ENCODE measurements at regions not wholly inside any gene's neighbourhood (a gene's known extent, or its start where the extent isn't known, plus 50 kb on each side); places are given as distances from the start of the nearest gene placed in this dataset.

DNA sequence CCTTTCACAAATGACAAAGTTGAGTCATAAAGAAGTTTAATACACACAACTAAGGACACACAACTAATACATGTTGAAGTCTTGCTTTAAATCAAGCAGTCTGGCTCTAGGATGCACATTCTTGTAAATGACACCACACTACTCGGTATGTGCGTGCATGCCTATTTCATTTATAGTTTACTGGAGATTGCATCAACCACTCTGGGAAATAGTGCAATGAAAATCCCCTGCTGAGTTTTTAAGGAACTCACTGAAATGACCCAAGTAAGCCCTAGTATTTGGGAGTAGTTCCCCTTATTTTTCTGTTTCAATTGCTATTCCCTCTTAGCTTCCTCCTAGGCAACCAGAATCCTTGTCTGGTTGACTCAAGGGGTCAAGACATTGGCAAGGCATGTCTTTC is 160.2 kb upstream of the LARGE1 start:
- H3K4me1 ChIP-seq (ENCODE audit: insufficient read depth, low read length): no peaks in the 10 kb centered on the region
- BruUV-seq (replicated peaks): no TSS peak

More for the DNA sequence above, 160.2 kb upstream of the LARGE1 start:
- ATAC-seq (no peak), FAIRE-seq (no peak), DNase-seq (ENCODE audit: low spot score) (no peak)
- no peak overlapping the region for H3K27ac ChIP-seq (ENCODE audit: extremely low read length, insufficient read depth, low read length)
- in situ Hi-C loops (cut with HindIII; ENCODE audit: extremely low pct_ligation_motif_present, low pct_unique_long_range_greater_than_20kb) (no loop called here), intact Hi-C loops (cut with micrococcal nuclease; ENCODE audit: unreplicated experiment) (no loop called here)
- TF ChIP-seq ZNF747 (CRISPR knock-in tag; IDR thresholded peaks at IDR 0.05; ENCODE audit: borderline replicate concordance) (no peak), TBL1XR1 (IDR thresholded peaks at IDR 0.05; ENCODE audit: borderline replicate concordance, low read length, partially characterized antibody) (no peak), KAT2B (IDR thresholded peaks at IDR 0.05; ENCODE audit: borderline replicate concordance, low read depth, low read length) (no peak), POGZ (CRISPR knock-in tag; IDR thresholded peaks at IDR 0.05) (no peak), ZSCAN12 (CRISPR knock-in tag; IDR thresholded peaks at IDR 0.05) (no peak), ZSCAN20 (CRISPR knock-in tag; IDR thresholded peaks at IDR 0.05; ENCODE audit: borderline replicate concordance) (no peak), KMT2A (CRISPR knock-in tag; IDR thresholded peaks at IDR 0.05) (no peak), ZNF615 (CRISPR knock-in tag; IDR thresholded peaks at IDR 0.05; ENCODE audit: borderline replicate concordance) (no peak), ZNF251 (CRISPR knock-in tag; IDR thresholded peaks at IDR 0.05) (no peak), ZNF589 (CRISPR knock-in tag; conservative IDR thresholded peaks at IDR 0.05) (no peak), MLX (CRISPR knock-in tag; IDR thresholded peaks at IDR 0.05) (no peak), U2AF1 (optimal IDR thresholded peaks at IDR 0.05; ENCODE audit: low read depth, low read length) (no peak), ZFP82 (CRISPR knock-in tag; IDR thresholded peaks at IDR 0.05; ENCODE audit: borderline replicate concordance) (no peak), ZNF777 (CRISPR knock-in tag; IDR thresholded peaks at IDR 0.05) (no peak), ZNF672 (CRISPR knock-in tag; IDR thresholded peaks at IDR 0.05) (no peak), GPBP1L1 (CRISPR knock-in tag; IDR thresholded peaks at IDR 0.05) (no peak)
- TF ChIP-seq, protein P1, sequence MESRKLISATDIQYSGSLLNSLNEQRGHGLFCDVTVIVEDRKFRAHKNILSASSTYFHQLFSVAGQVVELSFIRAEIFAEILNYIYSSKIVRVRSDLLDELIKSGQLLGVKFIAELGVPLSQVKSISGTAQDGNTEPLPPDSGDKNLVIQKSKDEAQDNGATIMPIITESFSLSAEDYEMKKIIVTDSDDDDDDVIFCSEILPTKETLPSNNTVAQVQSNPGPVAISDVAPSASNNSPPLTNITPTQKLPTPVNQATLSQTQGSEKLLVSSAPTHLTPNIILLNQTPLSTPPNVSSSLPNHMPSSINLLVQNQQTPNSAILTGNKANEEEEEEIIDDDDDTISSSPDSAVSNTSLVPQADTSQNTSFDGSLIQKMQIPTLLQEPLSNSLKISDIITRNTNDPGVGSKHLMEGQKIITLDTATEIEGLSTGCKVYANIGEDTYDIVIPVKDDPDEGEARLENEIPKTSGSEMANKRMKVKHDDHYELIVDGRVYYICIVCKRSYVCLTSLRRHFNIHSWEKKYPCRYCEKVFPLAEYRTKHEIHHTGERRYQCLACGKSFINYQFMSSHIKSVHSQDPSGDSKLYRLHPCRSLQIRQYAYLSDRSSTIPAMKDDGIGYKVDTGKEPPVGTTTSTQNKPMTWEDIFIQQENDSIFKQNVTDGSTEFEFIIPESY (CRISPR knock-in tag; IDR thresholded peaks at IDR 0.05): no peak
- TF ChIP-seq, protein P2, sequence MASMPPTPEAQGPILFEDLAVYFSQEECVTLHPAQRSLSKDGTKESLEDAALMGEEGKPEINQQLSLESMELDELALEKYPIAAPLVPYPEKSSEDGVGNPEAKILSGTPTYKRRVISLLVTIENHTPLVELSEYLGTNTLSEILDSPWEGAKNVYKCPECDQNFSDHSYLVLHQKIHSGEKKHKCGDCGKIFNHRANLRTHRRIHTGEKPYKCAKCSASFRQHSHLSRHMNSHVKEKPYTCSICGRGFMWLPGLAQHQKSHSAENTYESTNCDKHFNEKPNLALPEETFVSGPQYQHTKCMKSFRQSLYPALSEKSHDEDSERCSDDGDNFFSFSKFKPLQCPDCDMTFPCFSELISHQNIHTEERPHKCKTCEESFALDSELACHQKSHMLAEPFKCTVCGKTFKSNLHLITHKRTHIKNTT (CRISPR knock-in tag; IDR thresholded peaks at IDR 0.05): no peak
- TF ChIP-seq, protein P3, sequence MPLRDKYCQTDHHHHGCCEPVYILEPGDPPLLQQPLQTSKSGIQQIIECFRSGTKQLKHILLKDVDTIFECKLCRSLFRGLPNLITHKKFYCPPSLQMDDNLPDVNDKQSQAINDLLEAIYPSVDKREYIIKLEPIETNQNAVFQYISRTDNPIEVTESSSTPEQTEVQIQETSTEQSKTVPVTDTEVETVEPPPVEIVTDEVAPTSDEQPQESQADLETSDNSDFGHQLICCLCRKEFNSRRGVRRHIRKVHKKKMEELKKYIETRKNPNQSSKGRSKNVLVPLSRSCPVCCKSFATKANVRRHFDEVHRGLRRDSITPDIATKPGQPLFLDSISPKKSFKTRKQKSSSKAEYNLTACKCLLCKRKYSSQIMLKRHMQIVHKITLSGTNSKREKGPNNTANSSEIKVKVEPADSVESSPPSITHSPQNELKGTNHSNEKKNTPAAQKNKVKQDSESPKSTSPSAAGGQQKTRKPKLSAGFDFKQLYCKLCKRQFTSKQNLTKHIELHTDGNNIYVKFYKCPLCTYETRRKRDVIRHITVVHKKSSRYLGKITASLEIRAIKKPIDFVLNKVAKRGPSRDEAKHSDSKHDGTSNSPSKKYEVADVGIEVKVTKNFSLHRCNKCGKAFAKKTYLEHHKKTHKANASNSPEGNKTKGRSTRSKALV (CRISPR knock-in tag; IDR thresholded peaks at IDR 0.05): no peak
- ChIA-PET POLR2A (no interaction called here), CTCF (ENCODE audit: low intra/inter-chr PET ratio, low total read pairs) (no interaction called here)
- no peaks in the 10 kb centered on the region; a peak in 1 of 5 replicates for H3K27me3 ChIP-seq (ENCODE audit: control insufficient read depth in 1 of 2, insufficient read depth in 2 of 2, low read length in 2 of 2)
- H4K20me1 ChIP-seq (ENCODE audit: insufficient read depth, low read length): no peaks in the 10 kb centered on the region
- H2AFZ ChIP-seq (ENCODE audit: low read length): no peak overlapping the region
- H3K4me3 ChIP-seq (replicated peaks in 1 of 3; ENCODE audit: insufficient read depth in 1 of 3, low read depth in 2 of 3, low read length in 3 of 3): no peak overlapping the region
- no peak overlapping the region for H3K4me2 ChIP-seq (ENCODE audit: low read depth, low read length)
- no peaks in the 10 kb centered on the region for H3K79me2 ChIP-seq (ENCODE audit: insufficient read depth, low read length)
- H3K9ac ChIP-seq (ENCODE audit: insufficient read depth, low read depth, low read length): no peak overlapping the region
- no peaks in the 10 kb centered on the region for H3K9me3 ChIP-seq (ENCODE audit: low read length)
- WGBS (ENCODE audit: low lambda C conversion rate): 7% methylated on average over 2 of the region's 2 CpGs
- H3K36me3 ChIP-seq (replicated peaks in 1 of 2; ENCODE audit: control insufficient read depth in 1 of 2, insufficient read depth in 2 of 2, low read length in 2 of 2): no peaks in the 10 kb centered on the region

Measured in HepG2 (cell line).